ENCODE measurements at regions not wholly inside any gene's neighbourhood (a gene's known extent, or its start where the extent isn't known, plus 50 kb on each side); places are given as distances from the start of the nearest gene placed in this dataset.

DNA sequence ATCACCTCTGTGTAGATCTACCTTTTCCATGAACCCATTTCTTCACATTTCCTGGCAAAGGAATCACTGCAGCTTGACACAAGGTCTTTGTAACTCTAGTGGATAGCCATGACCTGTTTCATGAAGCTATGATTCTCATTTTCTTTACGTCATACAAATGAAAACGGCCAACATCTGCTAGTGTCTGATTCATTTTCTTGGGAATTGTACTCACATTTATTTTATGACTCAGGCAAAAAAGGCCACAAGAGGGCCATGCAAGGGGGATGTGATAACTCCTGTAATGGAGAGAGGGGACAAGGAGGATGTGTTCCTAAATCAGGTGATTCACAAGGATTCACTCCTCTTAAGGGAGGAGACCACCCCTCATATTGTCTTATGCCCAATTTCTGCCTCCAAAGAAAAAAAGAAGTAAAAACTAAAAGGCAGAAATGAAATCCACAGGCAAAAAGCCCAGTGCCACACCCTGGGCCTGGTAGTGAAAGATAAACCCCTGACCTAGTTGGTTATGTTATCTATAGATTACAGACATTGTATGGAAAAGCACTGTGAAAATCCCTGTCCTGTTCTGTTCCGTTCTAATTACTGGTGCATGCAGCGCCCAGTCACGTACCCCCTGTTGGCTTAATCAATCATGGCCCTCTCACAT, 249.9 kb downstream of the IPMK start:
- no peak overlapping the region for H3K27ac ChIP-seq (ENCODE audit: insufficient read depth in 1 of 2, low read depth in 1 of 2, low read length in 2 of 2, poor library complexity in 1 of 2, severe bottlenecking in 2 of 2)

GRCh38 chr10:58016614-58017013, 251.1 kb downstream of the IPMK start:
- Histone ChIP-seq H3K4me1 (ENCODE audit: control extremely low read depth in 1 of 4, control insufficient read depth in 4 of 4, insufficient read depth in 4 of 4, low read length in 3 of 4) (no peaks in the 10 kb centered on the region), H3K27me3 (replicated peaks in 2 of 5; ENCODE audit: control insufficient read depth in 4 of 5, insufficient read depth in 5 of 5, low read length in 4 of 5) (peaks cover 0 to 2% (median 0%) of the 10 kb centered on the region in 5 experiments), H3K27ac (ENCODE audit: insufficient read depth in 1 of 2, low read depth in 1 of 2, low read length in 2 of 2, poor library complexity in 1 of 2, severe bottlenecking in 2 of 2) (no peak overlapping the region), H3K9me3 (ENCODE audit: control extremely low read depth in 1 of 5, control insufficient read depth in 4 of 5, insufficient read depth in 2 of 5, low read depth in 1 of 5, low read length in 4 of 5) (peaks cover 0 to 2% (median 0%) of the 10 kb centered on the region in 5 experiments), H3K36me3 (ENCODE audit: control insufficient read depth in 4 of 4, insufficient read depth in 4 of 4, low read length in 3 of 4) (no peaks in the 10 kb centered on the region), H3K4me3 (ENCODE audit: control insufficient read depth in 1 of 7, extremely low read depth in 1 of 7, insufficient read depth in 4 of 7, low read depth in 2 of 7, low read length in 6 of 7) (no peak overlapping the region)
- POLR2A ChIA-PET, result no interaction called here
- CTCF ChIA-PET, result no interaction called here
- no peak for DNase-seq
- WGBS (ENCODE audit: insufficient coverage), result no CpG with 5 or more reads among the region's 1 CpG

More for the DNA sequence above, 249.9 kb downstream of the IPMK start:
- DNase-seq, result peak; percentile 1 to 31 (median 2)
- ChIA-PET CTCF (no interaction called here), POLR2A (no interaction called here)
- Histone ChIP-seq H3K4me1 (ENCODE audit: control extremely low read depth in 1 of 4, control insufficient read depth in 4 of 4, insufficient read depth in 4 of 4, low read length in 3 of 4) (no peaks in the 10 kb centered on the region), H3K4me3 (ENCODE audit: control insufficient read depth in 1 of 7, extremely low read depth in 1 of 7, insufficient read depth in 4 of 7, low read depth in 2 of 7, low read length in 6 of 7) (no peak overlapping the region), H3K9me3 (ENCODE audit: control extremely low read depth in 1 of 5, control insufficient read depth in 4 of 5, insufficient read depth in 2 of 5, low read depth in 1 of 5, low read length in 4 of 5) (peaks cover 0 to 2% (median 0%) of the 10 kb centered on the region in 5 experiments), H3K36me3 (ENCODE audit: control insufficient read depth in 4 of 4, insufficient read depth in 4 of 4, low read length in 3 of 4) (no peaks in the 10 kb centered on the region), H3K27me3 (replicated peaks in 2 of 5; ENCODE audit: control insufficient read depth in 4 of 5, insufficient read depth in 5 of 5, low read length in 4 of 5) (peaks cover 0 to 2% (median 0%) of the 10 kb centered on the region in 5 experiments)
- WGBS (ENCODE audit: insufficient coverage), result 93% methylated on average over 5 of the region's 5 CpGs

- Histone ChIP-seq H3K36me3 (ENCODE audit: control insufficient read depth in 4 of 4, insufficient read depth in 4 of 4, low read length in 3 of 4) (no peaks in the 10 kb centered on the region), H3K4me1 (ENCODE audit: control extremely low read depth in 1 of 4, control insufficient read depth in 4 of 4, insufficient read depth in 4 of 4, low read length in 3 of 4) (no peaks in the 10 kb centered on the region), H3K9me3 (ENCODE audit: control extremely low read depth in 1 of 5, control insufficient read depth in 4 of 5, insufficient read depth in 2 of 5, low read depth in 1 of 5, low read length in 4 of 5) (no peaks in the 10 kb centered on the region), H3K4me3 (ENCODE audit: control insufficient read depth in 1 of 7, extremely low read depth in 1 of 7, insufficient read depth in 4 of 7, low read depth in 2 of 7, low read length in 6 of 7) (no peak overlapping the region), H3K27ac (ENCODE audit: insufficient read depth in 1 of 2, low read depth in 1 of 2, low read length in 2 of 2, poor library complexity in 1 of 2, severe bottlenecking in 2 of 2) (no peak overlapping the region), H3K27me3 (replicated peaks in 2 of 5; ENCODE audit: control insufficient read depth in 4 of 5, insufficient read depth in 5 of 5, low read length in 4 of 5) (peaks cover 0 to 2% (median 0%) of the 10 kb centered on the region in 5 experiments)
- CTCF ChIA-PET, result no interaction called here
- DNase-seq, result no peak
- POLR2A ChIA-PET, result no interaction called here
- WGBS (ENCODE audit: insufficient coverage), result no CpG with 5 or more reads among the region's 1 CpG
These were observed 253.3 kb downstream of the IPMK start for GRCh38 chr10:58014436-58014835.

DNA sequence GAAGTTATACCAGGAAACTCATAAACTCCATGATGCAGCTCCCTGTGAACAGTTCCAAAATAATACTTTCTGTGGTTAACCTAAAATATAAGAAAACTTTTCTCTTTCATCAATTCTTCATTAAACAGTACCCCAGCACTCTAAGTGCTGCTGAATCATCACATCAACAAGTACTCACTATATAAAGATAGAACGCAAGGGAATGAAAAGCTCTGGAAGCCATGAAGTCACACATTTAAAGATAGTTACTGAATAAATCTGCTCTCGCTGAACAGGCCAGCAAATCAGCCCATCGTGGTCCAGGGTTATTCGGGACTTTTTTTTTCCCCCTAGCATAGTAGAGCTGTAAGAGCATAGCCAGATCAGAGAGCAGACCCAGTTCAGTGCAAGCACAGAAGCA, 254.3 kb downstream of the IPMK start:
- ChIA-PET POLR2A (no interaction called here), CTCF (no interaction called here)
- H3K27ac ChIP-seq (ENCODE audit: insufficient read depth in 1 of 2, low read depth in 1 of 2, low read length in 2 of 2, poor library complexity in 1 of 2, severe bottlenecking in 2 of 2), result no peak overlapping the region
- no peaks in the 10 kb centered on the region for H3K36me3 ChIP-seq (ENCODE audit: control insufficient read depth in 4 of 4, insufficient read depth in 4 of 4, low read length in 3 of 4)
- H3K4me3 ChIP-seq (ENCODE audit: control insufficient read depth in 1 of 7, extremely low read depth in 1 of 7, insufficient read depth in 4 of 7, low read depth in 2 of 7, low read length in 6 of 7), result no peak overlapping the region
- peaks cover 0 to 2% (median 0%) of the 10 kb centered on the region in 5 experiments for H3K27me3 ChIP-seq (replicated peaks in 2 of 5; ENCODE audit: control insufficient read depth in 4 of 5, insufficient read depth in 5 of 5, low read length in 4 of 5)
- no peaks in the 10 kb centered on the region for H3K9me3 ChIP-seq (ENCODE audit: control extremely low read depth in 1 of 5, control insufficient read depth in 4 of 5, insufficient read depth in 2 of 5, low read depth in 1 of 5, low read length in 4 of 5)
- WGBS (ENCODE audit: insufficient coverage), result 94% methylated on average over 4 of the region's 4 CpGs
- no peak for DNase-seq
- no peaks in the 10 kb centered on the region for H3K4me1 ChIP-seq (ENCODE audit: control extremely low read depth in 1 of 4, control insufficient read depth in 4 of 4, insufficient read depth in 4 of 4, low read length in 3 of 4)

DNA sequence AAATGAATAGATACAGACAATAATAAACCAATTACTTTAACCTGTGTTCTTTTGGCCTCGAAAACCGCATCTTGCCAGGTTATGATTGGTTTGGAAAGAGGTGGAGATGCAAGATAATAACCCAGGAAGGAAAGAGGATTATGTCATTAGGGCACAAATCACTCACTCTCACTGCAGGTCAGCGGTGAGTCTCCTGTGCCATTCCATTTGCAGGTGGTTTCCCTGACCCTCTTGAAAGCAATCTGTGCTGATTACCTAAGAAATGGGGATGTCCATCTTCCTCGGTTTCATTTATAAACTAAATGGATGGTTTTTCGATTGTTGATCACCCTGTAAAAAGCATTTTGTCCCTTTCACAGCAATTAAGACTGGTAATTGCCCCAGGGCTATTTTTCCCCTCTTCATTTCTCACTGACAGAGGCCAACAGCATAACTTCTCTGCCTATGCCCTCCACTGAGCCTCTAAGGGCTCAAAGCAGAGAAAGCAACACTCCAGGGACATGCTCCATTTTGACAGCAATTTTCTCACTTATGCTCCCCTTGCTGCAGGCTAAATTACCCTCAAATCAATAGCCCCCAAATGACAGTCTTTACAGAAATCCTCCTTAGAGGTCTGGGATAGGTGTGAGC, 257.5 kb downstream of the IPMK start:
- Histone ChIP-seq H3K4me3 (ENCODE audit: control insufficient read depth in 1 of 7, extremely low read depth in 1 of 7, insufficient read depth in 4 of 7, low read depth in 2 of 7, low read length in 6 of 7) (no peak overlapping the region), H3K27me3 (replicated peaks in 2 of 5; ENCODE audit: control insufficient read depth in 4 of 5, insufficient read depth in 5 of 5, low read length in 4 of 5) (no peaks in the 10 kb centered on the region), H3K4me1 (ENCODE audit: control extremely low read depth in 1 of 4, control insufficient read depth in 4 of 4, insufficient read depth in 4 of 4, low read length in 3 of 4) (no peaks in the 10 kb centered on the region), H3K9me3 (ENCODE audit: control extremely low read depth in 1 of 5, control insufficient read depth in 4 of 5, insufficient read depth in 2 of 5, low read depth in 1 of 5, low read length in 4 of 5) (no peaks in the 10 kb centered on the region), H3K36me3 (ENCODE audit: control insufficient read depth in 4 of 4, insufficient read depth in 4 of 4, low read length in 3 of 4) (no peaks in the 10 kb centered on the region), H3K27ac (ENCODE audit: insufficient read depth in 1 of 2, low read depth in 1 of 2, low read length in 2 of 2, poor library complexity in 1 of 2, severe bottlenecking in 2 of 2) (no peak overlapping the region)
- 100% methylated on average over 2 of the region's 5 CpGs for WGBS (ENCODE audit: insufficient coverage)
- no peak for DNase-seq
- ChIA-PET POLR2A (no interaction called here), CTCF (no interaction called here)

DNA sequence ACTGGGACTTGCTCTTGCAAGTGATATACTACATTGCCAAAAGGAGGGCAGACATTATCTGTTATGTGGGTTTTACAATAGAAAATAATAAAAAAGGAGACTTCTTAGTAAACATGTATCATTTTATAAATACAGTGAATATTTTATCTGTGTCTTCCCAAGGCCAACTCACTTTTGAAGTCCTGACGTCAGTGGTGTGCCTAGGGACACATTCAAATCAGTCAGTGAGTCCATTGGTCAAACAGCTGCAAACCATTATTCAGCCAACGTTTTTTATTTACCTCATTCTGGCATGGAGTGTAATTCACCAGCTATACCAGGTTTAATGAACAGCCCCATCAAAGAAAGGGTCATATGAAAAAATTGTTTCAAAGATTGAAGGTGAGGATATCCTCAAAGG, 263.7 kb downstream of the IPMK start:
- no peak for DNase-seq
- ChIA-PET POLR2A (no interaction called here), CTCF (no interaction called here)
- Histone ChIP-seq H3K4me1 (ENCODE audit: control extremely low read depth in 1 of 4, control insufficient read depth in 4 of 4, insufficient read depth in 4 of 4, low read length in 3 of 4) (no peaks in the 10 kb centered on the region), H3K27ac (ENCODE audit: insufficient read depth in 1 of 2, low read depth in 1 of 2, low read length in 2 of 2, poor library complexity in 1 of 2, severe bottlenecking in 2 of 2) (no peak overlapping the region), H3K27me3 (replicated peaks in 2 of 5; ENCODE audit: control insufficient read depth in 4 of 5, insufficient read depth in 5 of 5, low read length in 4 of 5) (peaks cover 0 to 2% (median 0%) of the 10 kb centered on the region in 5 experiments), H3K36me3 (ENCODE audit: control insufficient read depth in 4 of 4, insufficient read depth in 4 of 4, low read length in 3 of 4) (no peaks in the 10 kb centered on the region), H3K9me3 (ENCODE audit: control extremely low read depth in 1 of 5, control insufficient read depth in 4 of 5, insufficient read depth in 2 of 5, low read depth in 1 of 5, low read length in 4 of 5) (no peaks in the 10 kb centered on the region), H3K4me3 (ENCODE audit: control insufficient read depth in 1 of 7, extremely low read depth in 1 of 7, insufficient read depth in 4 of 7, low read depth in 2 of 7, low read length in 6 of 7) (no peak overlapping the region)
- 80% methylated on average over 2 of the region's 2 CpGs for WGBS (ENCODE audit: insufficient coverage)

GRCh38 chr10:58001159-58001558, 266.5 kb downstream of the IPMK start:
- Histone ChIP-seq H3K4me1 (ENCODE audit: control extremely low read depth in 1 of 4, control insufficient read depth in 4 of 4, insufficient read depth in 4 of 4, low read length in 3 of 4) (no peaks in the 10 kb centered on the region), H3K36me3 (ENCODE audit: control insufficient read depth in 4 of 4, insufficient read depth in 4 of 4, low read length in 3 of 4) (no peaks in the 10 kb centered on the region), H3K9me3 (ENCODE audit: control extremely low read depth in 1 of 5, control insufficient read depth in 4 of 5, insufficient read depth in 2 of 5, low read depth in 1 of 5, low read length in 4 of 5) (no peaks in the 10 kb centered on the region), H3K27ac (ENCODE audit: insufficient read depth in 1 of 2, low read depth in 1 of 2, low read length in 2 of 2, poor library complexity in 1 of 2, severe bottlenecking in 2 of 2) (no peak overlapping the region), H3K4me3 (ENCODE audit: control insufficient read depth in 1 of 7, extremely low read depth in 1 of 7, insufficient read depth in 4 of 7, low read depth in 2 of 7, low read length in 6 of 7) (no peak overlapping the region), H3K27me3 (replicated peaks in 2 of 5; ENCODE audit: control insufficient read depth in 4 of 5, insufficient read depth in 5 of 5, low read length in 4 of 5) (peaks cover 0 to 2% (median 0%) of the 10 kb centered on the region in 5 experiments)
- POLR2A ChIA-PET, result no interaction called here
- DNase-seq, result no peak
- 80% methylated on average over 2 of the region's 3 CpGs for WGBS (ENCODE audit: insufficient coverage)
- CTCF ChIA-PET, result no interaction called here
